ENCODE measurements at regions not wholly inside any gene's neighbourhood (a gene's known extent, or its start where the extent isn't known, plus 50 kb on each side); places are given as distances from the start of the nearest gene placed in this dataset.
"Not testable (repeated sequence)": the region's sequence is repeated elsewhere in the genome, so short reads cannot be mapped to it uniquely, and the experiment has no call there.

DNA sequence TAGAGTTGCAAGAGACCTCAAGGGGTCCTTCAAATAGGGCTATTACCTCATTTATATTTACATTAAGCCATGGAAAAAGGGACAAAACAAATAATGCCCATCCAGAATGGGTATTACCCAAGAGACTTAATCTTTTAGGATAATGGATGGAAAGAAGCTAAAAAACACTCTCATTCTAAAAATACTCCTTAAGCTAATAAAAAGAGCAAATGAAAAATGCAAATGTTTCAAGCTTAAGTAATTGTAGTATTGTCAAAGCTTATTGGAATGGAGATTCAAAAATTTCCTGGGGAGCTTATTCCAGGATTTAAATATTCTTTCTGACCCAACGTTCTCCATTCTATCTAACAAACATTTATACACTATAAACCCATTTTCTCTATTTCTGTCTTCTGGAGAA, 107.8 kb upstream of the SPIN4 start:
- DNase-seq = no peak

DNA sequence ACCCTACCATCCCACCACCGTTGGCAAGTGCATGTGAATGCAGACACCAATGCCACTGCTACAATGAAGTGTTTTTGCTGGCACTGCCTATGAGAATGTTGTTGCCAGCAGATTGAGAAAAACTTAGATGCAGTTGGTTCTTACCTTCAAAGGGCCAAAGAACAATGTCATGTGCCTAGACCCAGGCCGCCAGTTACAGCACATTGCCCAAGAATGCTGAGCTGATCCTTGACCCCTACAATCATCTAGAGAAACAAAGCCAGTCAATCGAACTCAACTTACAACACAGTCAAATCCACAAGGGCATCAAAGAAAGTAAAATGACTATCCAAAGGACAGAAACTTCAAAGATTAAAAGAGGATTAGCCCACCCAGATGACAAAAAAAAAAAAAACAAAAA, 102.4 kb upstream of the SPIN4 start:
- DNase-seq = no peak

DNA sequence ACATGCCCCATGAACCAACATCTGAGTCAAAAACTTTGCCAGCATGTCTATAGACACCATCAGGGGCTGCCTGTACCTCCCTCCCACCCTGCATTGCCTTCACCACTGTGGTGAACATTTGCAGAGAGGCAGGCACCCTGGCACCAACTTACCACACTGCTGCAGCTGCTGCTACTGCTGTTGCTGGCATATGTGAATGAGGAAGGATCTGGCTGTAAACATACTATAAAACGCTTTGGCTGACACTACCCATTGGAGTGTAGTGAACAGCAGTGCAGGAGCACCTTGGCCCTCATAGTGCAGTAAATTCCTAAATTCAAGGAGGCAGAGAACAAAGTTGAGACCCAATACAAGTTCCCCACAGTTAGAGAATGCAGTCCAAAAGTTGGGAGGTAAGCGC, 90.6 kb upstream of the SPIN4 start:
- no peak for DNase-seq

DNA sequence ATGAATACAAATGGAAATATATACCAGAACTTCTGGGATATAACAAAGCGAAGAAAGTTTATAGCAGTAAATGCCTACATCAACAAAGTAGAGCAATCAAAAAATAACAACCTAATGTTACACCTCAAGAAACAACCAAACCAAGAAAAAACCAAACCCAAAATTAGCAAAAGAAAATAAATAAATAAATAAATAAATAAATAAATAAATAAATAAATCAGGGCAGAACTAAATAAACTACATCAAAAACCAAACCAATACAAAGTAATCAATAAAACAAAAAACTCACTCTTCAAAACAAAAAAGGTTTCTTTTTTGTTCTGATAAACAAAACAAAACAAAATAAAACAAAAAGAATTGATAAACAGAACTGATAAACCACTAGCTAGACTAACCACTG, 88.4 kb upstream of the SPIN4 start:
- DNase-seq = no peak

DNA sequence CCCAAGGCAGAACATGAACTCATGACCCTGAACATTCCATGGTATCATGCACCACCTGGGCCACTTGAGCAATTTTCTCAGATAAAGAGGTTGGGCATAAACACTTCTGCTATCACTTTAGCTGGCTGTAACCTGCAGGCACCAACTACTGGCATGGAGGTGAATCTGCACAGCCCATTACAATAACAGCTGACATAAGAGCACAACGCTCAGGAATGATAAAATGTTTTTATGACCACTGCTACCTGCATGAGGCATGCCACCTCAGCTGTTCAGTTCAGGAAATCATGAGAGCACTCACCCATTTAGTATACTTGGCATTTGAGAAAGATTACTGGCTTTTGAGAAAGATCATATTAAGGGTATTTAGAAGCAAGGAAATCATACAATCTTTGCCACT, 85.7 kb upstream of the SPIN4 start:
- no peak for DNase-seq

DNA sequence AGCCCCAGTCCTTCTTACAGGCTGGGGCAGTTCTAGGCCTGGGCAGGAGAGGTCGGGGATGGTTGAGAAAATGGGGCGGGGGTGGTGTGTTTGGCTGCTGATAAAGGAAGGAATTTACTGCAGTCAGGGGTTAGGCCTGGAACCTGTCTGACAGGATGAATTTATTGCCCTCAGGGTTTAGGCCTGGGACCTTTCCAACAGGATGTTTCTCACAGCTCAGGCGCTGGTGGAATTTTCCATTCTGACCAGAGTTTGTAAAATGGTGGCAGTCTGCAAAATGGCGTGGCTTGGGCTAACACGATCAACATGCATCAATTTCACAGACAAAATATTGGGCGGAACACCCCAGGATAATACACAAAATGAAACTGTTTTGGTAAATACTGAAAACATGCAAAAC, 83.5 kb upstream of the SPIN4 start:
- no peak for DNase-seq

DNA sequence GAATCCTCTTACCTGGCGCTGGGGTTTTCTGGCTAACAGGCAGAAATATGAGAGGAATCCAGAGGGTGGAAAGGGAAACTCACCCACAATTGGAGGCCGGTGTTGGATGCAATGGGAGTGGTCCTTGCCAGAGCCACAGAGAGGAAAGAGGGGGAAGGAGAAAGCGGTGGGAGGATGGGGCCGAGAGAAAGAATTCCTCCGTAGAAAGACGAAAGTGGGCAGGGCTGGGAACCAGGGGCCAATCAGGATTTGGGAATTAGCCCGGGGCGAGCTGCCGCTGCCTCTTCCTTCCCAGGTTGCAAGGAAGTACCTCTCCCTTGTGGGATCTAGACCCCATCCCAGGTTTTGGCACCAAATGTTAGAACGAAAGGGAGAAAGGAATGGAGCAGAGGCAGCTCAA, 83.1 kb upstream of the SPIN4 start:
- no peak for DNase-seq

DNA sequence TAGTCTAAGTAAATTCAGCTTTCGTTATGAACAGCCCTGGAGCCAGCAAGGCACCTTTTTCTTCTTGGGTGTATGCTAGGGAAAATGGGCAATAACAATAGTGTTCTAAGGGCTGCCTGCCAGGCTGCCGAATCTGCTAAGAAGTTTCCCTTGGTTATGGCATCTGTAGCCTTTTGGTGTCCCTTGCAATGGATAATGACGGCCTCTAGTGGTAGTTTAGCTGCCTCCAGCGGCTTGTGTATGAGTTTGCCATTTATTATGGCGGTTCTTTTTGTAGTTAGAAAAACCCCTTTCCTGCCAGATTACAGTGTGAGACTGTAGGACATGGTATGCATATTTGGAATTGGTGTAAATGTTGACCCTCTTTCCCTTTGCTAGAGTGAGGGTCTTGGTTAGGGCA, 78.9 kb upstream of the SPIN4 start:
- no peak for DNase-seq

DNA sequence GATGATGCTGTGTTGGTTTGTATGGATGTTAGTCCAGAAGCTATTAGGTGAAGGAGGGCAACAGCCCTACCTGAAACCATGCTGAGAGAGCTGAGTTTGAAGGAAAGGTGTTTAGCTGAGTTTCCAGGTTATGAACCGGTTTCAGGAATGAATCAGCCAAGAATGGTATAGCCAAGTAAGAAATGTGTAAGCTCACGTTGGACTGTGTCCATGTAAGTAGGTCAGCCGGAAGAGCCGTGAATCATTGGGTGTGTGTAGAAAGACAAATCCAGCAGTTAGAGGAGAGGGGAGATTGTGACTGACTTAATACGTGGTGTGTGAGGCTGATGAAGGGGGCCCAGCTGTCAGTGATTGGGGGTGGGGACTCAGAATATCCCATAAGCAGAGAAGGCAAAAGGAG, 77.2 kb upstream of the SPIN4 start:
- DNase-seq = no peak

DNA sequence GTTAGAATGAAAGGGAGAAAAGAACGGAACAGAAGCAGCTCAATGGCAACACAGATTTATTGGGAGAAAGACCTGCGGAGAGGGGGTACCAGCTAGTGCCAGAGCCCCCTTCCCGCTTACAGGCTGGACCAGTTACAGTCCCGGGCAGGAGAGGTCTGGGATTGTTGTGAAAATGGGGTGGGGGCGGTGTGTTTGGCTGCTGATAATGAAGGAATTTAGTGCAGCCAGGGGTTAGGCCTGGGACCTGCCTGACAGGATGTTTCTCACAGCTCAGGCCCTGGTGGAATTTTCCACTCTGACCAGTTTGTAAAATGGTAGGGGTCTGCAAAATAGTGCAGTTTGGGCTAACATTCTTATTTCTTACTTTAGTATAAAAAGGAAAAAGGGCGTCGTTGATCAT, 75.4 kb upstream of the SPIN4 start:
- DNase-seq = no peak

DNA sequence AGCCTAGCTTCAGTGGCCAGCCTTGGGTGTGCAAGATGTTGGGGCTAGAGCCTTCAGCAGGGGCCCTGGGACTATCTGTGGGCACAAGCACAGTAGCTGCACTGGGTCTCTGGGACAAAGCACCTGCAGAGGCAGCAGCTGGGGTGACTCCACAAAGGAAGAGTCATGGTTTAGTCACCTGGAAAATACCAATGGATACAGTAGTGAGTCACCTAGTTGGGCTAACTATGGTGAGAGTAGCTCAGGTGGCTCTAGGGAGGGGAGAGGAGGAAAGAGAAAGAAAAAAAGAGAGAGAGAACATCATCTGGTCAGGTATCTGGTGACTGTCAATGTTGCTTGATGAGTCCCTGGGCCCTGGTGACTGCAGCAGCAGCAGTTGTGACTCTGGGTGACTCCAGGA, 72.9 kb upstream of the SPIN4 start:
- DNase-seq = no peak

DNA sequence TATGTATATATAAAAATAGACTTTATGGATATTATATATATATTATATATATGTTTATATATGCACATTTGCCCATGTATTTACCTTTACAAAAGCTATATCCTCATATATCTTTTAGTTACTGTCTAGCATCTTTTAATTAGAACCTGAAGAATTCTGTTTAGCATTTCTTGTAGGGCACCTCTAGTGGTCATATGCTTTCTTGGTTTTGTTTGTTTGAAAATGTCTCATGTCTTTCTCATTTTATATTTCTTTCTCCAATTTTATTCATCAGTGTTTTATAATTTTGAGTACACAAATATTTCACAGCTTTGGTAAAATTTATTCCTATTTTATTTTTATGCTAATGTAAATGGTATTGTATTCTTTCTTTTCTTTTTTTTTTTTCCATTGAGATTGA, 70.3 kb upstream of the SPIN4 start:
- DNase-seq = no peak

DNA sequence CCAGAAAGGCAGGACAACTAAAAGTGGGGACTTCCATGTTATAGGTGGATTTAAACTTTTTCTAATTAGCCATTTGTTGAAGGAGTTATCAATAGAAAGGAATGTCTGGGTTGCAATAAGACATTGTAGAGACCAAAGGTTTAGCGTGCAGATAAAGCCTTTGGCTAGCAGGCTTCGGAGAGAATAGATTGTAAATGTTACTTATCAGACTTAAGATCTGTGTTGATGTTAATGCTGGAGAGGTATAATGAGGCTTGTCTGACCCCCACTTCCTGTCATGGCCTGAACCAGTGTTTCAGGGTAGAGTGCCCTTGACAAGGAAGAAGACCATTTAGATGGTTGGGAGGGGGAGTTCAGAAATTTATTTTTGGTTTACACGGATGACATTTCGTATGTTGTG, 67.1 kb upstream of the SPIN4 start:
- DNase-seq = no peak

DNA sequence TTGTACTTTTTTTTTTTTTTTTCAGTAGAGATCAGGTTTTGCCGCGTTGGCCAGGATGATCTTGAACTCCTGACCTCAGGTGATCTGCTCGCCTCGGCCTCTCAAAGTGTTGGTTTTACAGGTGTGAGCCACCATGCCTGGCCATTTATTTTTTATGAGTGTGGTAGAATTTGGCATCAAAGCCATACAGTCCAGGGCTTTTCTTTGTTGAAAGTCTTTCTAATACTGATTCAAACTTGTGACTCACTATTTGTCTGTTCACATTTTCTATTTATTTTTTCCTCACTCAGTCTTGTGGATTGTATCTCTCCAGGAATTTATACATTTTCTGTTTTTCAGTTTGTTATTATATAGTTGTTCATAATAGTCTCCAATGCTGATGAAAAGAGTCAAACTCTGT, 66.5 kb upstream of the SPIN4 start:
- no peak for DNase-seq

DNA sequence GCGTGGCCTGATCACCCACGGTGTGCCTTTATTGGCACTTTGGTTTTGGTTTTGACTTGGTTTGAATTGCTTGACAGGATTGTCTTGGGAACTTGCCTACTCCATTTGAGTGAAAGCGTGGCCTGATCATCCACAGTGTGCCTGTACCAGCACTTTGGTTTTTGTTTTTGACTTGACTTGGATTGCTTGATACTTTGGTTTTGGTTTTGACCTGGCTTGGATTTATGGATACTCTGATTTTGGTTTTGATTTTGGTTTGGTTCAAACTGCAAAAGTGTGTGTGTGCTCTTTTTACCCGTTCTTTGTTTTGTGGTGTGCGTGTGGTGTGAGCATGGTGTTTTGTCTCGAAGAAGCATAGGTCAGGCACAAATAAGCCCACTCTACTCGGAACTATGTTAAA, 58.8 kb upstream of the SPIN4 start:
- DNase-seq = not testable (repeated sequence)

DNA sequence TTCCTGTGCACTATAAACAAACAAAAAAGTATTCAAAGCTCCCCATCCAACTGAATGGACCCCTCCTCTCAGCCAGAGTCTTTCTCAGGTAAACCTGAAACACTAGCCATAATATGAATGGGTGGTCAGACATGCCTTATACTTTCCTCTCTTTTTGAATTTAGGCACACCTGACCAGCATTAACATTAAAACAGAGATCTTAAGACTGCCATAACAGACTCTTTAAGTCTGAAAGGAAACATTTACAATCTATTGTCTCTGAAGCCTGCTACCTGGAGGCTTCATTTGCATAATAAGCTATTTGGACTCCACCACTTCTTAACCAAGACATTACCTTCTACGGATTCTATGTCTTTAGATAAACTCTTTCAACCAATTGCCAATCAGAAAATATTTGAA, 56.9 kb upstream of the SPIN4 start:
- DNase-seq = no peak

DNA sequence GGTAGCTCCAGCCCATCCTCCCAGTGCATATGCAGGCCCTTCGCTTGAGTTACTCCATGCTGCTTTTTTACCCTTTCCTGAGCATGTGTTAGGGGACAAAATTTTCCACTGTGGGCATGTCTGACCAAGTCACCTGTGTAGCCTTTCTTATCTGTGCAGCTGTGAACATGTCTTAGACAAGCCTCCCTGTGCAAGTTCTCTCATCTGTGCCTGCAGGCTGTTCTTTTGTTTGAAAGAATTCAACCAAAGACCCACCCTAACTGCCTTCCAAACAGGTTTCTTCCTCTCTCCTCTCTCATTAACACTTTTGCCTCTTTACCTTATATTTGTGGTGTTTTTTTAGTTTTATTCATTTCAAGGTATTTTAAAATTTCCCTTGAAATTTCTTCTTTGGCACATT, 53.2 kb upstream of the SPIN4 start:
- no peak for DNase-seq

DNA sequence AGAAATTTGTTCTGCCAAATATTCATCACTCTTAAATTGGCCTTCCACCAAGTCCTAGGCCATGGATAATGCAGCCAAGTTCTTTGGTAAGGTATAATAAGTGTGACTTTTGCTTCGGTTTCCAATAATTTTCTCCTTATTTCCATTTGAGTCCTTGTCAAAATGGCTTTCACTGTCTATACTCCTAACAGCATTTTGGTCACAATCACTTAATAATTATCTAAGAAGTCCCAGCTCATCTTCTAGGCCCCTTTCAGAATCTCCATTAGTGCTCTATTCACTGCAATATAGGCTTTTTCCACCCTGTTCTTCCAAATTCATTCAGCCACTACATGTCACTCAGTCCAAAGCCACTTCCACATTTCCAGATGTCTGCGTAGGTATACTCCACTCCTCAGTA, 51.0 kb upstream of the SPIN4 start:
- no peak for DNase-seq
